Ishikawa (cell line): ENCODE measurements at regions not wholly inside any gene's neighbourhood (a gene's known extent, or its start where the extent isn't known, plus 50 kb on each side); places are given as distances from the start of the nearest gene placed in this dataset.

ENCODE experiments used
- CEBPB ChIP-seq: IDR thresholded peaks from 2 replicates; pipeline ENCODE4 v1.6.1; 2012
- CREB1 ChIP-seq: IDR thresholded peaks from 2 replicates; pipeline ENCODE4 v1.6.1; 2012; ENCODE audit warnings: low read depth
- EGR1 ChIP-seq: IDR thresholded peaks from 2 replicates; pipeline ENCODE4 v1.6.1; 2012
- EP300 ChIP-seq: IDR thresholded peaks from 2 replicates; pipeline ENCODE4 v1.6.1; 2012; ENCODE audit warnings: borderline replicate concordance
- FOXM1 ChIP-seq: IDR thresholded peaks from 2 replicates; pipeline ENCODE4 v1.6.1; 2012; ENCODE audit warnings: low read depth, borderline replicate concordance
- MAX ChIP-seq: IDR thresholded peaks from 2 replicates; pipeline ENCODE4 v1.6.1; 2012
- NFIC ChIP-seq: IDR thresholded peaks from 2 replicates; pipeline ENCODE4 v1.6.1; 2012
- RAD21 ChIP-seq: IDR thresholded peaks from 2 replicates; pipeline ENCODE4 v1.6.1; 2012; ENCODE audit warnings: low read depth
- REST ChIP-seq: IDR thresholded peaks from 2 replicates; pipeline ENCODE4 v1.6.1; 2012; ENCODE audit warnings: low read depth, mild to moderate bottlenecking
- TAF1 ChIP-seq: IDR thresholded peaks from 2 replicates; pipeline ENCODE4 v1.6.1; 2012; ENCODE audit warnings: low read depth, mild to moderate bottlenecking
- TCF12 ChIP-seq: IDR thresholded peaks from 2 replicates; pipeline ENCODE4 v1.6.1; 2012; ENCODE audit warnings: low read depth
- TEAD4 ChIP-seq: IDR thresholded peaks from 2 replicates; pipeline ENCODE4 v1.6.1; 2012
- USF1 ChIP-seq: IDR thresholded peaks from 2 replicates; pipeline ENCODE4 v1.6.1; 2012
- YY1 ChIP-seq: IDR thresholded peaks from 2 replicates; pipeline ENCODE4 v1.6.1; 2012; ENCODE audit warnings: low read depth
- ZBTB7A ChIP-seq: IDR thresholded peaks from 2 replicates; pipeline ENCODE4 v1.6.1; 2012; ENCODE audit warnings: low read depth

GRCh38 chr9:92228628-92229027, 64.9 kb downstream of the IARS1 start:
- TF ChIP-seq ZBTB7A (no peak), TCF12 (no peak), USF1 (no peak), CEBPB (no peak), TAF1 (no peak), EP300 (no peak), MAX (no peak), REST (no peak), TEAD4 (no peak), YY1 (no peak)

GRCh38 chr9:92224177-92224576, 69.3 kb downstream of the IARS1 start:
- TF ChIP-seq CREB1: no peak
- no peak for TF ChIP-seq EP300
- no peak for TF ChIP-seq TEAD4
- no peak for TF ChIP-seq TCF12
- no peak for TF ChIP-seq CEBPB
- TF ChIP-seq YY1: no peak
- TF ChIP-seq USF1: no peak
- TF ChIP-seq RAD21: no peak
- TF ChIP-seq FOXM1: no peak
- no peak for TF ChIP-seq EGR1
- no peak for TF ChIP-seq TAF1
- TF ChIP-seq ZBTB7A: no peak
- no peak for TF ChIP-seq REST

GRCh38 chr9:92223758-92224157, 69.7 kb downstream of the IARS1 start:
- no peak for TF ChIP-seq YY1
- no peak for TF ChIP-seq REST
- no peak for TF ChIP-seq ZBTB7A
- TF ChIP-seq RAD21: no peak
- no peak for TF ChIP-seq EP300
- TF ChIP-seq EGR1: no peak
- TF ChIP-seq CREB1: no peak
- TF ChIP-seq USF1: no peak

- TF ChIP-seq YY1 (no peak), TEAD4 (no peak), EGR1 (no peak), NFIC (no peak), TCF12 (no peak), FOXM1 (no peak), RAD21 (no peak), EP300 (no peak)
Observed at GRCh38 chr9:92208693-92209524, 84.6 kb downstream of the IARS1 start.

GRCh38 chr9:92206488-92206887, 87.0 kb downstream of the IARS1 start:
- TF ChIP-seq CREB1: no peak
